ENCODE measurements at regions not wholly inside any gene's neighbourhood (a gene's known extent, or its start where the extent isn't known, plus 50 kb on each side); places are given as distances from the start of the nearest gene placed in this dataset.

GRCh38 chr4:160495356-160495755 lies 1392.5 kb downstream of the RAPGEF2 start:
- no peak overlapping the region for H3K27ac Mint-ChIP-seq (ENCODE audit: unreplicated experiment)
- no peak for DNase-seq (ENCODE audit: low spot score)
- H3K4me3 Mint-ChIP-seq (ENCODE audit: unreplicated experiment) = no peak overlapping the region
- no peaks in the 10 kb centered on the region for H3K4me1 Mint-ChIP-seq (ENCODE audit: low read depth)
- H3K27me3 Mint-ChIP-seq (ENCODE audit: low read depth) = peaks cover 13% of the 10 kb centered on the region
- TF ChIP-seq, protein P1, sequence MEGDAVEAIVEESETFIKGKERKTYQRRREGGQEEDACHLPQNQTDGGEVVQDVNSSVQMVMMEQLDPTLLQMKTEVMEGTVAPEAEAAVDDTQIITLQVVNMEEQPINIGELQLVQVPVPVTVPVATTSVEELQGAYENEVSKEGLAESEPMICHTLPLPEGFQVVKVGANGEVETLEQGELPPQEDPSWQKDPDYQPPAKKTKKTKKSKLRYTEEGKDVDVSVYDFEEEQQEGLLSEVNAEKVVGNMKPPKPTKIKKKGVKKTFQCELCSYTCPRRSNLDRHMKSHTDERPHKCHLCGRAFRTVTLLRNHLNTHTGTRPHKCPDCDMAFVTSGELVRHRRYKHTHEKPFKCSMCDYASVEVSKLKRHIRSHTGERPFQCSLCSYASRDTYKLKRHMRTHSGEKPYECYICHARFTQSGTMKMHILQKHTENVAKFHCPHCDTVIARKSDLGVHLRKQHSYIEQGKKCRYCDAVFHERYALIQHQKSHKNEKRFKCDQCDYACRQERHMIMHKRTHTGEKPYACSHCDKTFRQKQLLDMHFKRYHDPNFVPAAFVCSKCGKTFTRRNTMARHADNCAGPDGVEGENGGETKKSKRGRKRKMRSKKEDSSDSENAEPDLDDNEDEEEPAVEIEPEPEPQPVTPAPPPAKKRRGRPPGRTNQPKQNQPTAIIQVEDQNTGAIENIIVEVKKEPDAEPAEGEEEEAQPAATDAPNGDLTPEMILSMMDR (IDR thresholded peaks at IDR 0.05) = no peak
- H3K9me3 Mint-ChIP-seq (ENCODE audit: low read depth) = peaks cover 2% of the 10 kb centered on the region
- H3K36me3 Mint-ChIP-seq (ENCODE audit: low read depth) = no peaks in the 10 kb centered on the region

GRCh38 chr4:160498211-160498610 lies 1395.3 kb downstream of the RAPGEF2 start:
- Mint-ChIP-seq H3K27ac (ENCODE audit: unreplicated experiment) (no peak overlapping the region), H3K27me3 (ENCODE audit: low read depth) (peaks cover 13% of the 10 kb centered on the region), H3K4me1 (ENCODE audit: low read depth) (no peaks in the 10 kb centered on the region), H3K4me3 (ENCODE audit: unreplicated experiment) (no peak overlapping the region), H3K9me3 (ENCODE audit: low read depth) (no peaks in the 10 kb centered on the region), H3K36me3 (ENCODE audit: low read depth) (no peaks in the 10 kb centered on the region)
- TF ChIP-seq, protein P1 (IDR thresholded peaks at IDR 0.05) = no peak
- no peak for DNase-seq (ENCODE audit: low spot score)

GRCh38 chr4:160505724-160506123 lies 1402.8 kb downstream of the RAPGEF2 start:
- Mint-ChIP-seq H3K36me3 (ENCODE audit: low read depth) (no peaks in the 10 kb centered on the region), H3K4me1 (ENCODE audit: low read depth) (no peaks in the 10 kb centered on the region), H3K4me3 (ENCODE audit: unreplicated experiment) (no peak overlapping the region), H3K27ac (ENCODE audit: unreplicated experiment) (no peak overlapping the region), H3K27me3 (ENCODE audit: low read depth) (peaks cover 7% of the 10 kb centered on the region), H3K9me3 (ENCODE audit: low read depth) (no peaks in the 10 kb centered on the region)
- no peak for DNase-seq (ENCODE audit: low spot score)
- TF ChIP-seq, protein P1 (IDR thresholded peaks at IDR 0.05) = no peak

- Mint-ChIP-seq H3K27me3 (ENCODE audit: low read depth) (peaks cover 7% of the 10 kb centered on the region), H3K36me3 (ENCODE audit: low read depth) (no peaks in the 10 kb centered on the region), H3K9me3 (ENCODE audit: low read depth) (no peaks in the 10 kb centered on the region), H3K4me1 (ENCODE audit: low read depth) (peaks cover 3% of the 10 kb centered on the region), H3K27ac (ENCODE audit: unreplicated experiment) (no peak overlapping the region), H3K4me3 (ENCODE audit: unreplicated experiment) (no peak overlapping the region)
- TF ChIP-seq, protein P1 (IDR thresholded peaks at IDR 0.05) = no peak
- DNase-seq (ENCODE audit: low spot score) = no peak
Observed at GRCh38 chr4:160510928-160511327, 1408.0 kb downstream of the RAPGEF2 start.

DNA sequence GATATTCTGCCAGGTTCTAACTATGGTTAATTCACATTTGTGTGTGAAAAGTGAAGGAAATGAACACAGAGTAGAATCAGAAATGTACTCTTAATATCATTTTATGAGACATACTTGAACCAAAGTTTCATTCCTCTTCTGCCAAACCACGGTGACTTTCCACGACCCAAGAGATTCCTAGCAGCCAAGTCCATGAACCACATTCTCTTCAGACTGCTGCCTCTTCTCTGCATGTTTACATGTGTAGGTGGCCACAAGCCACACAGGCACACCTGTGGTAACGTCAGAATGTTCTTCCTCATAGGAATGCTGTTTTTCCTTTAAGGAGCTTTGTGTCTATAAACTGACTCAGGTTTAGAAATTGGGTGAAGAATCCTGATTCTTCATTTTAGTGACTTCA lies 1411.2 kb downstream of the RAPGEF2 start:
- peaks cover 6% of the 10 kb centered on the region for H3K9me3 Mint-ChIP-seq (ENCODE audit: low read depth)
- no peak overlapping the region for H3K4me3 Mint-ChIP-seq (ENCODE audit: unreplicated experiment)
- peaks cover 3% of the 10 kb centered on the region for H3K4me1 Mint-ChIP-seq (ENCODE audit: low read depth)
- H3K27me3 Mint-ChIP-seq (ENCODE audit: low read depth) = no peaks in the 10 kb centered on the region
- no peak for DNase-seq (ENCODE audit: low spot score)
- H3K36me3 Mint-ChIP-seq (ENCODE audit: low read depth) = no peaks in the 10 kb centered on the region
- TF ChIP-seq, protein P1 (IDR thresholded peaks at IDR 0.05) = no peak
- H3K27ac Mint-ChIP-seq (ENCODE audit: unreplicated experiment) = no peak overlapping the region
